ENCODE measurements at regions not wholly inside any gene's neighbourhood (a gene's known extent, or its start where the extent isn't known, plus 50 kb on each side); places are given as distances from the start of the nearest gene placed in this dataset.

DNA sequence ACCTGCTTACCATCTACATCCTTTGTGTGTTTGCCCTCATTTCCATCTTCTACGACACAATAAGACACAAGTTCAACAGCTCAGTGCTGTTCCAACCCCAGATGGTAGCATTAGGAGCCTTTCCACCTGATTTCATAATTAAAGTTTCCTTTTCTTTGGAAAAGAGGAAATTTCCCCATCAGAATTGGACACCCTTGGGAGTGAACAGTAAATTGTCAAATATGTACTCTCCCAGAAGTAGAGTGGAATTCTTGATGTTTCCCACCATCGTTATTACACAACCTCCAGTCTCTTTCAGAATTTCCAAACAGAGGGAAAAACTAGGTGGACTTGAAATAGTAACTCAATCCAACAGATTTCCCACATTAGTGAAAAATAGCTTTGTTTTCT, 337.6 kb upstream of the OR4E1 start:
- ATAC-seq (ENCODE audit: low read depth) (no peak), DNase-seq (no peak)
- H3K4me2 ChIP-seq (ENCODE audit: low read depth, low read length) = no peak overlapping the region
- H2BK5ac ChIP-seq (ENCODE audit: low read depth, low read length, poor library complexity, severe bottlenecking) = no peak overlapping the region
- TF ChIP-seq RCOR1 (IDR thresholded peaks at IDR 0.05; ENCODE audit: insufficient replicate concordance, low read length) = no peak
- no peak for TF ChIP-seq MXI1 (IDR thresholded peaks at IDR 0.05; ENCODE audit: borderline replicate concordance, low read depth, low read length)
- no peak for TF ChIP-seq MAFK (IDR thresholded peaks at IDR 0.05; ENCODE audit: low read depth, low read length)
- no peak for TF ChIP-seq RAD21 (IDR thresholded peaks at IDR 0.05; ENCODE audit: low read length)
- TF ChIP-seq, protein P1, sequence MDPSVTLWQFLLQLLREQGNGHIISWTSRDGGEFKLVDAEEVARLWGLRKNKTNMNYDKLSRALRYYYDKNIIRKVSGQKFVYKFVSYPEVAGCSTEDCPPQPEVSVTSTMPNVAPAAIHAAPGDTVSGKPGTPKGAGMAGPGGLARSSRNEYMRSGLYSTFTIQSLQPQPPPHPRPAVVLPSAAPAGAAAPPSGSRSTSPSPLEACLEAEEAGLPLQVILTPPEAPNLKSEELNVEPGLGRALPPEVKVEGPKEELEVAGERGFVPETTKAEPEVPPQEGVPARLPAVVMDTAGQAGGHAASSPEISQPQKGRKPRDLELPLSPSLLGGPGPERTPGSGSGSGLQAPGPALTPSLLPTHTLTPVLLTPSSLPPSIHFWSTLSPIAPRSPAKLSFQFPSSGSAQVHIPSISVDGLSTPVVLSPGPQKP (IDR thresholded peaks at IDR 0.05; ENCODE audit: borderline replicate concordance, low read depth, low read length) = no peak
- no peak for TF ChIP-seq CHD1 (IDR thresholded peaks at IDR 0.05; ENCODE audit: low read depth, low read length)
- TF ChIP-seq SMC3 (IDR thresholded peaks at IDR 0.05; ENCODE audit: low read depth, low read length) = no peak
- TF ChIP-seq FOS (IDR thresholded peaks at IDR 0.05; ENCODE audit: low read depth, low read length) = no peak
- TF ChIP-seq RFX5 (IDR thresholded peaks at IDR 0.05; ENCODE audit: low read depth, low read length) = no peak
- TF ChIP-seq, protein P2, sequence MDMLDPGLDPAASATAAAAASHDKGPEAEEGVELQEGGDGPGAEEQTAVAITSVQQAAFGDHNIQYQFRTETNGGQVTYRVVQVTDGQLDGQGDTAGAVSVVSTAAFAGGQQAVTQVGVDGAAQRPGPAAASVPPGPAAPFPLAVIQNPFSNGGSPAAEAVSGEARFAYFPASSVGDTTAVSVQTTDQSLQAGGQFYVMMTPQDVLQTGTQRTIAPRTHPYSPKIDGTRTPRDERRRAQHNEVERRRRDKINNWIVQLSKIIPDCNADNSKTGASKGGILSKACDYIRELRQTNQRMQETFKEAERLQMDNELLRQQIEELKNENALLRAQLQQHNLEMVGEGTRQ (IDR thresholded peaks at IDR 0.05; ENCODE audit: low read depth, low read length) = no peak
- TF ChIP-seq, protein P3, sequence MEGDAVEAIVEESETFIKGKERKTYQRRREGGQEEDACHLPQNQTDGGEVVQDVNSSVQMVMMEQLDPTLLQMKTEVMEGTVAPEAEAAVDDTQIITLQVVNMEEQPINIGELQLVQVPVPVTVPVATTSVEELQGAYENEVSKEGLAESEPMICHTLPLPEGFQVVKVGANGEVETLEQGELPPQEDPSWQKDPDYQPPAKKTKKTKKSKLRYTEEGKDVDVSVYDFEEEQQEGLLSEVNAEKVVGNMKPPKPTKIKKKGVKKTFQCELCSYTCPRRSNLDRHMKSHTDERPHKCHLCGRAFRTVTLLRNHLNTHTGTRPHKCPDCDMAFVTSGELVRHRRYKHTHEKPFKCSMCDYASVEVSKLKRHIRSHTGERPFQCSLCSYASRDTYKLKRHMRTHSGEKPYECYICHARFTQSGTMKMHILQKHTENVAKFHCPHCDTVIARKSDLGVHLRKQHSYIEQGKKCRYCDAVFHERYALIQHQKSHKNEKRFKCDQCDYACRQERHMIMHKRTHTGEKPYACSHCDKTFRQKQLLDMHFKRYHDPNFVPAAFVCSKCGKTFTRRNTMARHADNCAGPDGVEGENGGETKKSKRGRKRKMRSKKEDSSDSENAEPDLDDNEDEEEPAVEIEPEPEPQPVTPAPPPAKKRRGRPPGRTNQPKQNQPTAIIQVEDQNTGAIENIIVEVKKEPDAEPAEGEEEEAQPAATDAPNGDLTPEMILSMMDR (conservative IDR thresholded peaks at IDR 0.05; ENCODE audit: low read depth, low read length) = no peak
- in situ Hi-C loops (cut with MboI; ENCODE audit: low sequenced_read_pairs) (no loop called here), dilution Hi-C loops (cut with HindIII; ENCODE audit: low sequenced_read_pairs, unreplicated experiment) (no loop called here), intact Hi-C loops (cut with micrococcal nuclease) (no loop called here)
- no peaks in the 10 kb centered on the region for H4K20me1 ChIP-seq (ENCODE audit: insufficient read depth, low read length)
- no peak overlapping the region for H2BK120ac ChIP-seq (ENCODE audit: low read depth, low read length)
- H3K9me1 ChIP-seq (ENCODE audit: insufficient read depth, low read length) = no peaks in the 10 kb centered on the region
- ChIA-PET POLR2A (ENCODE audit: unreplicated experiment) (no interaction called here), CTCF (no interaction called here)
- no peak overlapping the region for H3K4me3 ChIP-seq (ENCODE audit: insufficient read depth, low read depth, low read length)
- no peaks in the 10 kb centered on the region for H3K27me3 ChIP-seq (ENCODE audit: control insufficient read depth, insufficient read depth, low read length)
- no peak overlapping the region for H2BK20ac ChIP-seq (ENCODE audit: low read depth, low read length)
- H3K23ac ChIP-seq (ENCODE audit: low read depth, low read length) = no peak overlapping the region
- no peak overlapping the region for H3K56ac ChIP-seq (ENCODE audit: extremely low read depth, insufficient read depth, low read length)
- no peak overlapping the region for H4K5ac ChIP-seq (ENCODE audit: low read depth, low read length)
- H3K9me3 ChIP-seq (ENCODE audit: control insufficient read depth, insufficient read depth, low read length) = no peaks in the 10 kb centered on the region
- no peak overlapping the region for H2BK15ac ChIP-seq (ENCODE audit: low read depth, low read length)
- no peak overlapping the region for H3K18ac ChIP-seq (ENCODE audit: low read depth, low read length)
- no CpG with 5 or more reads among the region's 2 CpGs for WGBS, 2 experiments (ENCODE audit: extremely low coverage in 2 of 2, insufficient read length in 1 of 2)
- no peak overlapping the region for H3K9ac ChIP-seq (ENCODE audit: low read depth, low read length)
- no peak overlapping the region for H2AK9ac ChIP-seq (replicated peaks; ENCODE audit: low read depth, low read length, poor library complexity)
- H3K14ac ChIP-seq (replicated peaks; ENCODE audit: low read depth, low read length) = no peak overlapping the region
- no TSS peak for BruUV-seq (replicated peaks)
- no peaks in the 10 kb centered on the region for H3K4me1 ChIP-seq (ENCODE audit: control insufficient read depth, insufficient read depth, low read length)
- H3K79me1 ChIP-seq (ENCODE audit: low read depth in 1 of 2, low read length in 2 of 2) = no peaks in the 10 kb centered on the region
- H4K8ac ChIP-seq (ENCODE audit: low read depth in 2 of 2, low read length in 2 of 2) = no peak overlapping the region
- no peak overlapping the region for H4K91ac ChIP-seq (ENCODE audit: insufficient read depth, low read depth, low read length)
- H2AFZ ChIP-seq (replicated peaks; ENCODE audit: low read length, poor library complexity) = no peak overlapping the region
- H3K27ac ChIP-seq (ENCODE audit: insufficient read depth, low read length) = no peak overlapping the region
- H3K4ac ChIP-seq (ENCODE audit: low read depth, low read length) = no peak overlapping the region
- no peaks in the 10 kb centered on the region for H3K36me3 ChIP-seq (ENCODE audit: control insufficient read depth, insufficient read depth, low read length)
- H2AK5ac ChIP-seq (ENCODE audit: low read depth, low read length) = no peak overlapping the region

Measured in IMR-90 (cell line).